Neural cell (in vitro differentiated cells): ENCODE measurements at regions not wholly inside any gene's neighbourhood (a gene's known extent, or its start where the extent isn't known, plus 50 kb on each side); places are given as distances from the start of the nearest gene placed in this dataset.
"Not testable (repeated sequence)": the region's sequence is repeated elsewhere in the genome, so short reads cannot be mapped to it uniquely, and the experiment has no call there.

ENCODE experiments used
- H2AFZ ChIP-seq: fragments of 200-600, 300-800 bp; sonication (generic), shearing (Covaris generic); 2 replicates; pipeline ENCODE4 v1.6.0; 2014; ENCODE audit warnings: low read depth, mild to moderate bottlenecking, antibody characterized with exemption, low read length, moderate library complexity
- H3F3A ChIP-seq: fragments of 200-600 bp; shearing (Covaris generic); 2 replicates; pipeline ENCODE4 v1.6.1; 2016; ENCODE audit warnings: mild to moderate bottlenecking, moderate library complexity, mixed read lengths, antibody characterized with exemption, low read length; ENCODE audit not compliant: insufficient read depth, poor library complexity, severe bottlenecking
- H3K27ac ChIP-seq: fragments of 200-600, 300-800 bp; sonication (generic), shearing (Covaris generic); 2 replicates; pipeline ENCODE4 v1.5.1; 2014; ENCODE audit warnings: mild to moderate bottlenecking, low read length, moderate library complexity
- H3K27me3 ChIP-seq: fragments of 300-800, 200-600 bp; sonication (generic), shearing (Covaris generic); 2 replicates; pipeline ENCODE4 v1.6.0; 2014; ENCODE audit warnings: mild to moderate bottlenecking, low read depth, low read length, moderate library complexity; ENCODE audit not compliant: insufficient read depth
- H3K36me3 ChIP-seq: fragments of 300-800, 200-600 bp; sonication (generic), shearing (Covaris generic); 2 replicates; pipeline ENCODE4 v1.5.1; 2014; ENCODE audit warnings: mild to moderate bottlenecking, antibody characterized with exemption, low read length, moderate library complexity; ENCODE audit not compliant: insufficient read depth
- H3K4me2 ChIP-seq: fragments of 300-800, 200-600 bp; sonication (generic), shearing (Covaris generic); 2 replicates; pipeline ENCODE4 v1.6.0; 2014; ENCODE audit warnings: mild to moderate bottlenecking, low read length
- H3K4me3 ChIP-seq: fragments of 300-800, 200-600 bp; sonication (generic), shearing (Covaris generic); 2 replicates; pipeline ENCODE4 v1.5.1; 2014; ENCODE audit warnings: mild to moderate bottlenecking, low read length, moderate library complexity
- H3K79me2 ChIP-seq: fragments of 200-600 bp; shearing (Covaris generic); replicated peaks from 2 replicates; pipeline ENCODE4 v1.6.0; 2014; ENCODE audit warnings: mild to moderate bottlenecking, low read length, moderate library complexity; ENCODE audit not compliant: insufficient read depth
- H3K9ac ChIP-seq: fragments of 300-800, 200-600 bp; sonication (generic), shearing (Covaris generic); 2 replicates; pipeline ENCODE4 v1.6.1; 2016; ENCODE audit warnings: mild to moderate bottlenecking, low read length, mixed read lengths
- H3K9me2 ChIP-seq: fragments of 200-600 bp; shearing (Covaris generic); 2 replicates; pipeline ENCODE4 v1.6.1; 2016; ENCODE audit warnings: mild to moderate bottlenecking, low read length, mixed read lengths; ENCODE audit not compliant: insufficient read depth
- H3K9me3 ChIP-seq: fragments of 200-600, 300-800 bp; sonication (generic), shearing (Covaris generic); 2 replicates; pipeline ENCODE4 v1.6.1; 2016; ENCODE audit warnings: mild to moderate bottlenecking, mixed run types, low read length, moderate library complexity, mixed read lengths
- H4K20me1 ChIP-seq: fragments of 200-600 bp; shearing (Covaris generic); 2 replicates; pipeline ENCODE4 v1.6.1; 2016; ENCODE audit warnings: mild to moderate bottlenecking, mixed run types; ENCODE audit not compliant: insufficient read depth
- CTCF ChIP-seq: fragments of 450-650 bp; IDR thresholded peaks from 2 replicates; pipeline ENCODE4 v1.5.1; 2014; ENCODE audit warnings: antibody characterized with exemption, mild to moderate bottlenecking, moderate library complexity; ENCODE audit not compliant: poor library complexity, severe bottlenecking
- EP300 ChIP-seq: fragments of 450-650 bp; conservative IDR thresholded peaks from 2 replicates; pipeline ENCODE4 v1.6.1; 2014; ENCODE audit warnings: antibody characterized with exemption, mild to moderate bottlenecking, moderate library complexity; ENCODE audit not compliant: poor library complexity, severe bottlenecking
- EZH2 ChIP-seq: fragments of 200-600, 300-800 bp; shearing (Covaris generic), sonication (generic); IDR thresholded peaks from 2 replicates; pipeline ENCODE4 v1.6.1; 2014; ENCODE audit warnings: antibody characterized with exemption, low read length, borderline replicate concordance, mild to moderate bottlenecking; ENCODE audit not compliant: insufficient read depth, poor library complexity, severe bottlenecking
- MXI1 ChIP-seq: fragments of 450-650 bp; conservative IDR thresholded peaks from 2 replicates; pipeline ENCODE4 v1.6.1; 2014; ENCODE audit warnings: antibody characterized with exemption, mild to moderate bottlenecking; ENCODE audit not compliant: poor library complexity, severe bottlenecking
- POLR2AphosphoS5 ChIP-seq: IDR thresholded peaks from 2 replicates; pipeline ENCODE4 v1.6.1; 2012
- RAD21 ChIP-seq: fragments of 450-650 bp; conservative IDR thresholded peaks from 2 replicates; pipeline ENCODE4 v1.6.1; 2014; ENCODE audit warnings: antibody characterized with exemption, mild to moderate bottlenecking, moderate library complexity
- REST ChIP-seq: IDR thresholded peaks from 2 replicates; pipeline ENCODE4 v1.6.1; 2012; ENCODE audit warnings: borderline replicate concordance
- SMC3 ChIP-seq: fragments of 450-650 bp; conservative IDR thresholded peaks from 2 replicates; pipeline ENCODE4 v1.6.1; 2014; ENCODE audit warnings: antibody characterized with exemption, mild to moderate bottlenecking, moderate library complexity; ENCODE audit not compliant: poor library complexity
- TAF1 ChIP-seq: IDR thresholded peaks from 2 replicates; pipeline ENCODE4 v1.6.1; 2012; ENCODE audit warnings: low read depth

GRCh38 chr11:25628030-25628429 lies 703.9 kb upstream of the ANO3 start:
- H3F3A ChIP-seq: no peaks in the 10 kb centered on the region
- H3K9ac ChIP-seq: no peak overlapping the region
- H2AFZ ChIP-seq: no peak overlapping the region
- H3K9me3 ChIP-seq: no peaks in the 10 kb centered on the region
- H3K9me2 ChIP-seq: no peaks in the 10 kb centered on the region
- no peak for TF ChIP-seq RAD21
- TF ChIP-seq EP300: no peak
- TF ChIP-seq REST: no peak
- no peak for TF ChIP-seq CTCF
- TF ChIP-seq POLR2AphosphoS5: no peak
- no peak for TF ChIP-seq SMC3
- TF ChIP-seq TAF1: no peak
- TF ChIP-seq EZH2: no peak
- no peak for TF ChIP-seq MXI1
- H4K20me1 ChIP-seq: no peaks in the 10 kb centered on the region
- no peaks in the 10 kb centered on the region for H3K79me2 ChIP-seq
- no peaks in the 10 kb centered on the region for H3K36me3 ChIP-seq
- H3K4me3 ChIP-seq: no peak overlapping the region
- H3K27me3 ChIP-seq: no peaks in the 10 kb centered on the region
- no peak overlapping the region for H3K4me2 ChIP-seq
- no peak overlapping the region for H3K27ac ChIP-seq

GRCh38 chr11:25633230-25633629 lies 698.7 kb upstream of the ANO3 start:
- Histone ChIP-seq H3K9ac (no peak overlapping the region), H3K27me3 (no peaks in the 10 kb centered on the region), H3K27ac (no peak overlapping the region), H3K4me3 (no peak overlapping the region), H3K4me2 (no peak overlapping the region), H3F3A (no peaks in the 10 kb centered on the region), H3K9me2 (no peaks in the 10 kb centered on the region), H3K9me3 (no peaks in the 10 kb centered on the region), H2AFZ (no peak overlapping the region), H3K79me2 (no peaks in the 10 kb centered on the region), H3K36me3 (no peaks in the 10 kb centered on the region), H4K20me1 (no peaks in the 10 kb centered on the region)
- TF ChIP-seq EZH2 (no peak), CTCF (no peak), MXI1 (no peak), RAD21 (no peak), REST (no peak), SMC3 (no peak), TAF1 (no peak), POLR2AphosphoS5 (no peak), EP300 (no peak)

GRCh38 chr11:25649220-25649619 lies 682.7 kb upstream of the ANO3 start:
- not testable (repeated sequence) for H3F3A ChIP-seq, H3K9me2 ChIP-seq, H3K9ac ChIP-seq, H3K79me2 ChIP-seq, H3K4me3 ChIP-seq, H2AFZ ChIP-seq, H3K9me3 ChIP-seq, H3K4me2 ChIP-seq, H4K20me1 ChIP-seq, H3K27me3 ChIP-seq, H3K27ac ChIP-seq, H3K36me3 ChIP-seq
